Adrenal gland (tissue), 5 donors: ENCODE measurements at regions not wholly inside any gene's neighbourhood (a gene's known extent, or its start where the extent isn't known, plus 50 kb on each side); places are given as distances from the start of the nearest gene placed in this dataset.

ENCODE experiments used
- CTCF ChIP-seq, 6 experiments: fragments of 450-650 bp in 4 of 6; fragments of 200-600 bp in 2 of 6; sonication (generic) in 1 of 6; IDR thresholded peaks; 1 replicate in 5 of 6; 2 replicates in 1 of 6; pipeline versions ENCODE4 v1.5.1 to v1.8.0; 2016 to 2021; ENCODE audit warnings: antibody characterized with exemption in 6 of 6, mild to moderate bottlenecking in 2 of 6, moderate library complexity in 1 of 6
- POLR2A ChIP-seq, 2 donors: fragments of 450-650 bp; IDR thresholded peaks; one replicate each; pipeline ENCODE4 v1.6.1; 2017; ENCODE audit warnings: antibody characterized with exemption in 2 of 2, mild to moderate bottlenecking in 2 of 2, moderate library complexity in 1 of 2
- donor health status: DM: no; HTN: no; CAD: no.

GRCh38 chr18:39701839-39702238 is 2136.2 kb upstream of the CELF4 start:
- no peak for TF ChIP-seq CTCF (IDR thresholded peaks at IDR 0.05)
- no peak for TF ChIP-seq POLR2A (IDR thresholded peaks at IDR 0.05)
